Psoas muscle (tissue), 7 donors: ENCODE measurements at regions not wholly inside any gene's neighbourhood (a gene's known extent, or its start where the extent isn't known, plus 50 kb on each side); places are given as distances from the start of the nearest gene placed in this dataset.

Experiments
- ATAC-seq, 4 donors: fragments of 200-7000 bp; cut with Tn5 transposase; one replicate each; pipeline ENCODE4 v1.9.1; 2020; ENCODE audit warnings: moderate library complexity in 3 of 4, mild to moderate bottlenecking in 2 of 4
- DNase-seq, 2 donors: peaks; one replicate each; pipeline ENCODE4 v3.0.0-alpha.2; 2020
- H3K27ac ChIP-seq: fragments of 200-600 bp; one replicate; pipeline ENCODE4 v1.8.0; 2022
- H3K27me3 ChIP-seq, 3 donors: fragments of 200-600 bp in 1 of 3; one replicate each; pipeline versions ENCODE4 v1.6.1 to v1.8.0; 2013 to 2022; ENCODE audit warnings: low read length in 2 of 3, mild to moderate bottlenecking in 2 of 3, moderate library complexity in 1 of 3; ENCODE audit not compliant: insufficient read depth in 3 of 3
- H3K36me3 ChIP-seq, 2 donors: fragments of 200-600 bp in 1 of 2; one replicate each; pipeline versions ENCODE4 v1.6.1 to v1.8.0; 2013 to 2022; ENCODE audit warnings: low read depth in 1 of 2, mild to moderate bottlenecking in 1 of 2, moderate library complexity in 1 of 2; ENCODE audit not compliant: insufficient read depth in 1 of 2
- H3K4me1 ChIP-seq: fragments of 200-600 bp; one replicate; pipeline ENCODE4 v1.8.0; 2022
- H3K4me3 ChIP-seq: fragments of 200-600 bp; one replicate; pipeline ENCODE4 v1.8.0; 2022; ENCODE audit warnings: mild to moderate bottlenecking
- H3K9me3 ChIP-seq: fragments of 200-600 bp; one replicate; pipeline ENCODE4 v1.8.0; 2022
- CTCF ChIP-seq: fragments of 200-600 bp; IDR thresholded peaks from one replicate; pipeline ENCODE4 v1.8.0; 2022; ENCODE audit warnings: antibody characterized with exemption
- WGBS, 3 donors: extraction: QIAGEN DNeasy Blood & Tissue Kit; methylation state at CpG; one replicate each; pipeline versions ENCODE4 v1.1.6 to v1.1.7; 2013; 5-methylcytosine and 5-hydroxymethylcytosine counted together
- intact Hi-C, 2 donors: fragments of 100-400 bp; cut with DNase I; formaldehyde crosslinking; loops; one replicate each; pipeline versions ENCODE4 v1.11.0 to v1.14.2; 2022
- donor health status: healthy with polysubstance abuse.
- donor health status: DM: no; HTN: no; CAD: no; lungs with moderate emphysema.
- donor health status: Bipolar disorder and iron deficiency.
- donor health status: healthy.
- donor health status: DM: yes; HTN: yes; CAD: no.
- donor health status: DM: no; HTN: no; CAD: no.
- donor health status: DM: yes; HTN: yes; CAD: no.

DNA sequence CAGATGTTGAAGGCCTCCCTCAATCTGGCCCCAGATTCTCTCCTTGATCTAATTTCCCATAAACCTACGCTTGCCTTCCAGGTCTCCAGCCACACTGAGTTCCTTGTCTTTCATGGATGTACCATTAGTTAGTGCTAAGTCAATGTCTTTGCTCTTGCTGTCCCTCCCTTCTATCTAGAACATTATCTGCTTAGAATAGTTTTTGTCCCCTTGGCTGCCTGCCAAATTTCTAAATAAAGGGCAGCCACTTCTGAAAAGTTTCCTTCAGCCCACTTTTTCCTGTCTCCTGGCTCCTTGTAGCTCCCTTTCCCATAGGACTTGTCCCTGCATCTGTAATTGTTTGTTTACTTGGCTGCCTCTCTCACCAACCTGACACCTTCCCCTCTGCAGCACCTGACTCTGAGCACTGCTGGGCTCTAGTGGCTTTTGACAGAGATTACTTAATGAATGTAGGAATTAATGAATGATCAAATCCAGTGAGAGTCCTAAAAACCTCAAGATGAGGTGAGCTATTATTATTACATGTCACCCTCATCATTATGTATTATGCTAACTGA is 58.3 kb downstream of the CXCL12 start:
- no peak for TF ChIP-seq CTCF
- Histone ChIP-seq H3K36me3 (no peaks in the 10 kb centered on the region), H3K27ac (no peak overlapping the region), H3K4me1 (peaks cover 14% of the 10 kb centered on the region), H3K27me3 (no peaks in the 10 kb centered on the region), H3K9me3 (no peaks in the 10 kb centered on the region), H3K4me3 (no peak overlapping the region)
- intact Hi-C loops, result no loop called here
- ATAC-seq (peak in 2 of 4 donors; percentile 42 to 55), DNase-seq (no peak)
- WGBS, 3 donors, result 92 to 100% (median 94%) methylated on average over 1 of the region's 1 CpG

- Histone ChIP-seq H3K27me3 (no peaks in the 10 kb centered on the region), H3K36me3 (no peaks in the 10 kb centered on the region), H3K9me3 (no peaks in the 10 kb centered on the region), H3K4me3 (no peak overlapping the region), H3K27ac (no peak overlapping the region), H3K4me1 (peaks cover 17% of the 10 kb centered on the region)
- ATAC-seq, result no peak
- no peak for TF ChIP-seq CTCF
- WGBS, 3 donors, result 66 to 76% (median 72%) methylated on average over 6 of the region's 6 CpGs
- intact Hi-C loops, result no loop called here
- DNase-seq, result no peak
Observed at GRCh38 chr10:44325596-44326307, 59.1 kb downstream of the CXCL12 start.

DNA sequence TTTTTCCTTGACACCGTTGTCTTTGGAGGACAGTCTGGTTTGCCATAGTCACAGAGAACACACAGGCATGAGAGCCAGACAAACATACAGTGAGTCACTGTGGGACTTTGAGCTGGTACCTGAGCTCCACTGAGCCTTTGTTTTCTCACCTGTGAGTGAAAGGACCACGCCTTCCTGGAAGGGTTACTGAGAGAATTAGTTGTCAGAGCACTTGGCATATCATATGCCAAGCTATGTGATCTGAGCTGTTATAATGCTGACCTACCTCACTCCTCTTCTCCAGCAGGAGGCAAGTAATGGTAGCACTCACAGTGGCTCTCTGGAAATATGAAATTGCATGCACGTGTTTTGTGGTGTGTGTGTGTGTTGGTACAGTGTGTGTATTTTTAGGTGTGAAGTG is 59.7 kb downstream of the CXCL12 start:
- DNase-seq (no peak), ATAC-seq (peak in 3 of 4 donors; percentile 25 to 45 (median 44))
- H3K4me1 ChIP-seq, result peaks cover 18% of the 10 kb centered on the region
- WGBS, 3 donors, result 61 to 74% (median 61%) methylated on average over 3 of the region's 3 CpGs
- no peaks in the 10 kb centered on the region for H3K9me3 ChIP-seq
- intact Hi-C loops, result no loop called here
- no peak overlapping the region for H3K4me3 ChIP-seq
- no peaks in the 10 kb centered on the region for H3K36me3 ChIP-seq
- TF ChIP-seq CTCF, result no peak
- no peaks in the 10 kb centered on the region for H3K27me3 ChIP-seq
- H3K27ac ChIP-seq, result no peak overlapping the region

DNA sequence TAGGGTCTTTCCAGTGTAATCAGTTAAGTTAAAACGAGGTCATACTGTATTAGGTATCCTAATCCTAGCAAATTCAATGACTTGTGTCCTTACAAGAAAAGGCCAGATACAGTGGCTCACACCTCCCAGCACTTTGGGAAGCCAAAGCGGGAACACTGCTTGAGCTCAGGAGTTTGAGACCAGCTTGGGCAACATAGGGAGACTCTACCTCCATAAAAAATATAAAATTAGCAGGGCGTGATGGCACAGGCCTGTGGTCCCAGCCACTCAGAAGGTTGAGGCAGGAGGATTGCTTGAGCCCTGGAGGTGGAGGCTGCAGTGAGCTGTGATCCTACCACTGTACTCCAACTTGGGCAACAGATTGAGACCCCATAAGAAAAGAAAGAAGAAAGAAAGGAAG is 61.1 kb downstream of the CXCL12 start:
- no peak overlapping the region for H3K27ac ChIP-seq
- 96 to 99% (median 98%) methylated on average over 3 of the region's 3 CpGs for WGBS, 3 donors
- no peaks in the 10 kb centered on the region for H3K36me3 ChIP-seq
- no peak overlapping the region for H3K4me3 ChIP-seq
- H3K9me3 ChIP-seq, result no peaks in the 10 kb centered on the region
- ATAC-seq (no peak), DNase-seq (no peak)
- intact Hi-C loops, result no loop called here
- no peaks in the 10 kb centered on the region for H3K27me3 ChIP-seq
- no peak for TF ChIP-seq CTCF
- H3K4me1 ChIP-seq, result peaks cover 21% of the 10 kb centered on the region

DNA sequence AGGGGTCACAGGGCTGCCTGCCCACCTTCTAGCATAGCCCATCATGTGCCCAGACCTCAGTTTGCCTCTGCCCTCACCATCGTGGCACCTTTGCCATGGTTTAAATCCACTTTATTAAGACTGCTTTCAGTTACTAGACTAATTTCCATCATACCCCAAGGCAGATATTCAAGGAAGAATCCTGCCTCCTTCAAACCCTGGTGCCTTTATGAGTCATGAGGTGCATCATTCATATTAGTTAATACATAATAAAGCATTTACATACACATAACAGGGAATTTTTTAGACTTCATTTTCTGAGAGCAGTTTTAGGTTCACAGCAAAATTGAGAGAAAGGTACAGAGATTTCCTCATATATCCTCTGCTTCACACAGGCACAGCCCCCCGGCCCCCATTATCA is 62.8 kb downstream of the CXCL12 start:
- peaks cover 22% of the 10 kb centered on the region for H3K4me1 ChIP-seq

More for the DNA sequence above, 62.8 kb downstream of the CXCL12 start:
- no peaks in the 10 kb centered on the region for H3K9me3 ChIP-seq
- intact Hi-C loops, result no loop called here
- 82 to 94% (median 87%) methylated on average over 2 of the region's 2 CpGs for WGBS, 3 donors
- DNase-seq, result no peak
- no peak overlapping the region for H3K27ac ChIP-seq
- H3K36me3 ChIP-seq, result no peaks in the 10 kb centered on the region
- ATAC-seq, result no peak
- H3K27me3 ChIP-seq, result no peaks in the 10 kb centered on the region
- TF ChIP-seq CTCF, result no peak
- no peak overlapping the region for H3K4me3 ChIP-seq
